Breast epithelium (tissue), 4 donors: ENCODE measurements at regions not wholly inside any gene's neighbourhood (a gene's known extent, or its start where the extent isn't known, plus 50 kb on each side); places are given as distances from the start of the nearest gene placed in this dataset.

Source experiments
- DNase-seq, 2 donors: peaks; one replicate each; pipeline ENCODE4 v3.0.0-alpha.2; 2019; ENCODE audit warnings: low spot score in 2 of 2
- H3K27ac ChIP-seq, 2 donors: fragments of 200-600 bp; sonication (generic) in 1 of 2; one replicate each; pipeline ENCODE4 v1.5.1; 2016 to 2019; ENCODE audit warnings: mild to moderate bottlenecking in 1 of 2
- H3K27me3 ChIP-seq, 2 donors: fragments of 200-600 bp; sonication (generic) in 1 of 2; one replicate each; pipeline versions ENCODE4 v1.5.1 to v1.6.0; 2017 to 2019; ENCODE audit warnings: control low read depth in 1 of 2, mild to moderate bottlenecking in 1 of 2
- H3K36me3 ChIP-seq: fragments of 200-600 bp; one replicate; pipeline ENCODE4 v1.5.1; 2019
- H3K4me1 ChIP-seq, 2 donors: fragments of 200-600 bp; sonication (generic); one replicate each; pipeline ENCODE4 v1.5.1; 2016 to 2019; ENCODE audit warnings: control low read depth in 1 of 2
- H3K4me3 ChIP-seq, 3 donors: fragments of 200-600 bp; sonication (generic); 1 replicate in 2 of 3; 2 replicates in 1 of 3; pipeline ENCODE4 v1.5.1; 2016 to 2019; ENCODE audit warnings: mild to moderate bottlenecking in 3 of 3, moderate library complexity in 2 of 3
- H3K9me3 ChIP-seq, 2 donors: fragments of 200-600 bp; sonication (generic) in 1 of 2; one replicate each; pipeline ENCODE4 v1.5.1; 2016 to 2019; ENCODE audit warnings: control low read depth in 1 of 2
- POLR2A ChIP-seq: fragments of 450-650 bp; IDR thresholded peaks from one replicate; pipeline ENCODE4 v1.6.1; 2016; ENCODE audit warnings: antibody characterized with exemption, mild to moderate bottlenecking, moderate library complexity
- POLR2AphosphoS5 ChIP-seq, 3 donors: sonication (generic); formaldehyde crosslinking; IDR thresholded peaks; one replicate each; pipeline ENCODE4 v1.6.1; 2017; ENCODE audit warnings: antibody characterized with exemption in 3 of 3
- intact Hi-C: fragments of 100-400 bp; cut with DNase I; formaldehyde crosslinking; loops from one replicate; pipeline ENCODE4 v1.15.1; 2023; ENCODE audit warnings: low total_unique reads
- TF ChIP-seq, protein P1 (sequence below), 3 donors: fragments of 450-650 bp; IDR thresholded peaks; one replicate each; pipeline ENCODE4 v1.5.1; 2016 to 2017; ENCODE audit warnings: antibody characterized with exemption in 3 of 3, mild to moderate bottlenecking in 3 of 3, moderate library complexity in 3 of 3

- intact Hi-C loops, result no loop called here
- no peak for TF ChIP-seq POLR2A
- TF ChIP-seq POLR2AphosphoS5 (IDR thresholded peaks at IDR 0.05), result no peak
- TF ChIP-seq, protein P1, sequence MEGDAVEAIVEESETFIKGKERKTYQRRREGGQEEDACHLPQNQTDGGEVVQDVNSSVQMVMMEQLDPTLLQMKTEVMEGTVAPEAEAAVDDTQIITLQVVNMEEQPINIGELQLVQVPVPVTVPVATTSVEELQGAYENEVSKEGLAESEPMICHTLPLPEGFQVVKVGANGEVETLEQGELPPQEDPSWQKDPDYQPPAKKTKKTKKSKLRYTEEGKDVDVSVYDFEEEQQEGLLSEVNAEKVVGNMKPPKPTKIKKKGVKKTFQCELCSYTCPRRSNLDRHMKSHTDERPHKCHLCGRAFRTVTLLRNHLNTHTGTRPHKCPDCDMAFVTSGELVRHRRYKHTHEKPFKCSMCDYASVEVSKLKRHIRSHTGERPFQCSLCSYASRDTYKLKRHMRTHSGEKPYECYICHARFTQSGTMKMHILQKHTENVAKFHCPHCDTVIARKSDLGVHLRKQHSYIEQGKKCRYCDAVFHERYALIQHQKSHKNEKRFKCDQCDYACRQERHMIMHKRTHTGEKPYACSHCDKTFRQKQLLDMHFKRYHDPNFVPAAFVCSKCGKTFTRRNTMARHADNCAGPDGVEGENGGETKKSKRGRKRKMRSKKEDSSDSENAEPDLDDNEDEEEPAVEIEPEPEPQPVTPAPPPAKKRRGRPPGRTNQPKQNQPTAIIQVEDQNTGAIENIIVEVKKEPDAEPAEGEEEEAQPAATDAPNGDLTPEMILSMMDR (IDR thresholded peaks at IDR 0.05), result no peak
- Histone ChIP-seq H3K36me3 (no peaks in the 10 kb centered on the region), H3K4me3 (no peak overlapping the region), H3K27ac (no peak overlapping the region), H3K27me3 (no peaks in the 10 kb centered on the region), H3K4me1 (no peaks in the 10 kb centered on the region), H3K9me3 (no peaks in the 10 kb centered on the region)
- DNase-seq, result no peak
These were observed 1848.9 kb downstream of the EFNA5 start for GRCh38 chr5:105821800-105822199.

- H3K4me3 ChIP-seq, result no peak overlapping the region
- TF ChIP-seq POLR2A (no peak), POLR2AphosphoS5 (IDR thresholded peaks at IDR 0.05) (no peak)
- TF ChIP-seq, protein P1 (IDR thresholded peaks at IDR 0.05), result no peak
- H3K4me1 ChIP-seq, result no peaks in the 10 kb centered on the region
- no peak for DNase-seq
- intact Hi-C loops, result no loop called here
- no peak overlapping the region for H3K27ac ChIP-seq
- H3K27me3 ChIP-seq, result no peaks in the 10 kb centered on the region
- H3K9me3 ChIP-seq, result no peaks in the 10 kb centered on the region
- H3K36me3 ChIP-seq, result no peaks in the 10 kb centered on the region
These were observed 1852.8 kb downstream of the EFNA5 start for GRCh38 chr5:105817914-105818313.

DNA sequence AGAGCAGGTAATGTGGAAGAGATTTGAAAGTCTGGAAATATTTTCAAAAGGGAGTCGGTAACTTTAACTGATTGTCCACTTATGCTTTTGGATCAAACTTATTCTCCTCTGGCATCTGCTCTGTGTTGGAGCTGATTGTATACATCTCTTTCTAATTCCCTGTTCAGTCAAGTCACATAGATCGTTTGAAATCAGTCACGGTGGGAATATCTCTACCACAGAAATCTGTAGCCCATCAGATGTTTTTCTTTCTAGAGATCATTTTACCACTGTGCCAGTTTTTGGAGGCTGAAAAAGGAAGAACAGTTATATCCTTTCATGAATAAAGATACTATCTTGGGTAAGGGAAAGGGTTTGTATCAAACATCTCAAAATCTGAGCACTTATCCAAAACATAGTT, 1853.3 kb downstream of the EFNA5 start:
- Histone ChIP-seq H3K4me1 (no peaks in the 10 kb centered on the region), H3K27me3 (no peaks in the 10 kb centered on the region), H3K4me3 (no peak overlapping the region), H3K9me3 (no peaks in the 10 kb centered on the region), H3K36me3 (no peaks in the 10 kb centered on the region), H3K27ac (no peak overlapping the region)
- intact Hi-C loops, result no loop called here
- TF ChIP-seq POLR2AphosphoS5 (IDR thresholded peaks at IDR 0.05), result no peak
- TF ChIP-seq, protein P1 (IDR thresholded peaks at IDR 0.05), result no peak
- no peak for TF ChIP-seq POLR2A
- DNase-seq, result no peak

GRCh38 chr5:105816961-105817360, 1853.8 kb downstream of the EFNA5 start:
- no peaks in the 10 kb centered on the region for H3K9me3 ChIP-seq
- no peaks in the 10 kb centered on the region for H3K27me3 ChIP-seq
- intact Hi-C loops, result no loop called here
- H3K4me1 ChIP-seq, result no peaks in the 10 kb centered on the region
- H3K4me3 ChIP-seq, result no peak overlapping the region
- TF ChIP-seq POLR2A (no peak), POLR2AphosphoS5 (IDR thresholded peaks at IDR 0.05) (no peak)
- TF ChIP-seq, protein P1 (IDR thresholded peaks at IDR 0.05), result no peak
- DNase-seq, result no peak
- H3K27ac ChIP-seq, result no peak overlapping the region
- H3K36me3 ChIP-seq, result no peaks in the 10 kb centered on the region

- H3K4me3 ChIP-seq, result no peak overlapping the region
- TF ChIP-seq POLR2A (no peak), POLR2AphosphoS5 (IDR thresholded peaks at IDR 0.05) (no peak)
- TF ChIP-seq, protein P1 (IDR thresholded peaks at IDR 0.05), result no peak
- H3K9me3 ChIP-seq, result no peaks in the 10 kb centered on the region
- DNase-seq, result no peak
- H3K4me1 ChIP-seq, result no peaks in the 10 kb centered on the region
- intact Hi-C loops, result no loop called here
- H3K27me3 ChIP-seq, result no peaks in the 10 kb centered on the region
- H3K36me3 ChIP-seq, result no peaks in the 10 kb centered on the region
- H3K27ac ChIP-seq, result no peak overlapping the region
These were observed 1858.4 kb downstream of the EFNA5 start for GRCh38 chr5:105812304-105812703.
